H1 (cell line): ENCODE measurements at regions not wholly inside any gene's neighbourhood (a gene's known extent, or its start where the extent isn't known, plus 50 kb on each side); places are given as distances from the start of the nearest gene placed in this dataset.

Experiments used
- ASH2L ChIP-seq: fragments of 200-600, 300-600 bp; sonication (generic); IDR thresholded peaks from one replicate; pipeline ENCODE4 v1.7.1; 2017; ENCODE audit warnings: low read length
- KDM1A ChIP-seq: fragments of 200-600, 300-600 bp; sonication (generic); IDR thresholded peaks from 2 replicates; pipeline ENCODE4 v1.7.1; 2016; ENCODE audit warnings: mild to moderate bottlenecking, low read length, borderline replicate concordance

DNA sequence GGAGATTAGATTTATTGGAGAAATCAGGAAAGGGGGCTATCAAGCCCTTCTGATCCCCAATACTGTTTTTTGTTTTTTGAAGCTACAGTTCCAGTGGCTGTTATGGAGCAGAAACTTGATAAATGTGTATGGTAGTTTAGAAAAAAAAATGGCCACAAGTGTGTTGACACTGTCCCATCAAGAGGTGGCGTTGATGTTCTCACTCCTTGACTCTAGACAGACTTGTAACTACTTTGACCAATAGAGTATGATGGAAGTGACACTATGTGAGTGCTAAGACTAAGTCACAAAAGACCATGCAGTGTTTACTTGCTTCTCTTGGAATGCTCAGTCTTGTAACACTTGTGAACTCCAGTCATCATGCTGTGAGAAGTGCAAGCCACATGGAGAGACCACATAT is 356.7 kb downstream of the PDCD6IP start (continued):
- no peak for TF ChIP-seq ASH2L
- TF ChIP-seq KDM1A = no peak
